HL-60/S4 treated with retinoic acid at 250 ng/mL for 4 days and 3 days (cell line): ENCODE measurements at regions not wholly inside any gene's neighbourhood (a gene's known extent, or its start where the extent isn't known, plus 50 kb on each side); places are given as distances from the start of the nearest gene placed in this dataset.
"Not testable (repeated sequence)": the region's sequence is repeated elsewhere in the genome, so short reads cannot be mapped to it uniquely, and the experiment has no call there.

Experiments used
- in situ Hi-C: fragments of 300-500 bp; cut with MboI; formaldehyde crosslinking; loops from 2 replicates; pipeline ENCODE4 v1.7.0; 2022; ENCODE audit warnings: low sequenced_read_pairs

DNA sequence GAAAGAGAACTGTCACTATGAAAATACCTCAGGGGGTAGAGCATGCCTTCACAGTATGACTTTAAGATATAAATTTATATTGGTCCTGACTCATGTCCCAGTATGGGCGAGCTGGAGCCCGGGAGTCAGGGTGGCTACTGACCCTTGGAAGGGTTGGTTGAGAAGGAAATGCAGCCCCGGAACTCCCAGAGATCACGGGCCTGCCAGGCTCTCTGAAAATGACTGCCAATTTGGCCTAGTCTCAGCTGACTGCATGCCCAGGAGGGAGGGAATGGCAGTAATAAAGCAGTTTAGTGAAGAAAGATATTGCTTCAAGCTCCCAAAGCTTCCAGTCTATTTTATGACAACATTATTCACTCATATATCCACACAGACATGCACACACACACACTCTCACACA lies 299.0 kb downstream of the NR2F2 start:
- in situ Hi-C loops = no loop called here

DNA sequence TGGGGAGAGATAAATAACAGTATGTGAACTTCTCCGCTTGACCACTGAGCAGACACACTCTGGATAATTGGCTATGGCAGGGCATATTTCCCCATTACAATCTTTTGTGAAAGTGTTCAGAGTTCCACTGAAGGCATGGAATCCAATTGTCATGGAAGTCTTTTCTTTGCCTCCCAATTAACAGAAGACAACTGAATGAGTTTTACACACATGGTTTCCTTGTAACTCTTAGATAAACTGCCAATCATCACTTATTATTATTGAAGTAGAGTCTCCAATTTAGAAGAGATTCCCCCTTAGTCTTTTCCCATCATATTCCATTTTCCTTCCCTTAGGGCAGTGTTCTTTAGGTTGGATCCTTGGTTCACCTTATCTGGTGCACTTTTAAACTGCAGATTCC lies 308.3 kb downstream of the NR2F2 start:
- in situ Hi-C loops = no loop called here

DNA sequence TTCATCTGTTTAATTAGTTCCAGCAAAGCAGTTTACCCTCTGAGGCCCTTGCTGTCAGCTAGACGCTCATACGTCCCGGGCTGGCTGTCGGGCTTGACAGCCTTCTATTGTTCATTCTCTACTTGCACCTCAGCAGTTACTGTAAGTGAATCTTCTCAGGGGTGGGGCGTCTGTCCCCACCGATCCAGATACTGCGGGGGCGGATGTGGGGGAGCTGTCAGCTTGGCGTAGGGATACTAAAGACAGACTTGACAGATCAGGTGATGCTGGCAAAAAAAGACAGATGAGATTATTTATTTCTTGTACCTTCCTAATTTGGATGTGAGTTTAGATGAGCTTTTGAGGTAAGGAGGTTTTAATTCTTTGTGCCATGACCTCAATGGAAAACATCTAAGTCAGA lies 315.3 kb downstream of the NR2F2 start:
- in situ Hi-C loops = no loop called here

DNA sequence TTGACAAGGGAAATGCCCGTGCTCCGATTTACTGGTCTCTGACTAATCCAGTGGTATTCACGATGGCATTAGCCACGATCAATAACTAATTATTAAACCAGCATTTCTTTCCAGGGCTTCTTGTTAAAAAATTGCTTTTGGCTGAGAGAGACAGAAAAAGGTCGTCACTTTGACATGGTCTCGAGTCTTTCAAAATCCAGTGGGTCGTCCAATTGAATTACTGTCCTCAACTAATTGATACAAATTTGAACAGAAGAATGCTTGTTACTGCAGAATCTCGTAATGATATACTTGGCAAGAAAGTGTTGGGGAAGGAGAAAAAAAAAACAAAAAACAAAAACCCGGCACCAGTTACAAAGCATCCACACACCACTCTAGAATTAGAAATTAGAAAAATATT lies 318.4 kb downstream of the NR2F2 start:
- in situ Hi-C loops = no loop called here

DNA sequence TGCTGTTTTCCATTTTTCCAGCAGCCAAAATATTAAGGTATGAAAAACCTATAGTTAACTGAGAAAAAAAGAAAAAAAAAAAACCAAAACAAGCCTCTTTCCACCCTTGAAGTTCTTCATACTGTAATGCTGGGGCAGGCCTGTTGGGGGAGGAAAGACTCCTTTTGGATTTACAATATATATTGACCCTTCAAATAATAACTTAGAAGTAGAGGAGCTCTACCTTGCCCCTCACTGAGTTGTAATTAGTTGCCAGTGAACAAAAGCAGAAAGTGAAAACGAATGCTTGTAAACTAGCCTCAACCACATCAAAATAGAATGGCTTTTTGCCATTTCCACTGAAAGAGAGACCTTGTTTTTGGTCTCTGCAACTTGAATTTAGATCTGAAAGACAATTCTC lies 326.6 kb downstream of the NR2F2 start:
- in situ Hi-C loops = no loop called here

DNA sequence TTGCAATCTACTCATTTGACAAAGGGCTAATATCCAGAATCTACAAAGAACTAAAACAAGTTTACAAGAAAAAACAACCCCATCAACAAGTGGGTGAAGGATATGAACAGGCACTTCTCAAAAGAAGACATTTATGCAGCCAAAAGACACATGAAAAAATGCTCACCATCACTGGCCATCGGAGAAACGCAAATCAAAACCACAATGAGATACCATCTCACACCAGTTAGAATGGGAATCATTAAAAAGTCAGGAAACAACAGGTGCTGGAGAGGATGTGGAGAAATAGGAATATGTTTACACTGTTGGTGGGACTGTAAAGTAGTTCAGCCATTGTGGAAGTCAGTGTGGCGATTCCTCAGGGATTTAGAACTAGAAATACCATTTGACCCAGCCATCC lies 336.5 kb downstream of the NR2F2 start:
- in situ Hi-C loops = not testable (repeated sequence)

DNA sequence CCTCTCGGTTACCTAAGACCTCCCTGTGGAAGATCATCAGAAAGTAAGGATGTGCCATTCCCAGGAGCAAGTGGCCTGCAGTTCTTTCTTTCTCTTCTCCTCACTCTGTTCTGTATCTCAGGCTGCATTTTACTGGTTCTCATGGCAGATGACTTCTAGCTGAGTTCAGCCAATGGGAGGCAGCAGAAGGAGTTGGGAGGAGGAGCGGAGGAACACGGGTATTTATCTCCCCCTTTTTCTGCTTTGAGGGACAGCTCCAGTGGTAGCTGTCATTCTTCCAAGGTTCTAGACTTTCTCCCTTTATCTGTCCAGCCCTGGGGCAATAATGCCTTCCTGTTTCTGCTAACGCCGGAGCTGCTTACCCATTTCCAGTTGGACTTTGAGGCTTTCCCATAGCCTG lies 339.9 kb downstream of the NR2F2 start:
- in situ Hi-C loops = no loop called here

DNA sequence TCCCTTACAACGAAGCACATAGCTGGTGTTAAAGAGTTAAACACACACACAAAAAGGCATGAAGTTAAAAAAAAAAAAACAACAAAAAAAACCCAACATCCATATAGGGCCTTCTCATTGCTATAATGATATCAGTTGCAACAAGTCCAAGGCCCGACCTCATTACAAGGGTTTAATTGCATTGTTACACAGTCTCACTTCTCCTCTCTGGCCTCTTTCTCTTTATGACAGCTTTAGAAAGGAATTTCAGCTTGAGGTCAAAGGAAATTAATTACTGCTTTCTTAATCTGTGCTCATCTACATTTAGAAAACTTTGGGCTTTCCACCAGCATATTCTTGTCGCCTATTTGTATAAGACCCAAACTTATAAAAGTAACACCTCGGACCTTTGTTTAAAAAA lies 342.1 kb downstream of the NR2F2 start:
- in situ Hi-C loops = no loop called here

DNA sequence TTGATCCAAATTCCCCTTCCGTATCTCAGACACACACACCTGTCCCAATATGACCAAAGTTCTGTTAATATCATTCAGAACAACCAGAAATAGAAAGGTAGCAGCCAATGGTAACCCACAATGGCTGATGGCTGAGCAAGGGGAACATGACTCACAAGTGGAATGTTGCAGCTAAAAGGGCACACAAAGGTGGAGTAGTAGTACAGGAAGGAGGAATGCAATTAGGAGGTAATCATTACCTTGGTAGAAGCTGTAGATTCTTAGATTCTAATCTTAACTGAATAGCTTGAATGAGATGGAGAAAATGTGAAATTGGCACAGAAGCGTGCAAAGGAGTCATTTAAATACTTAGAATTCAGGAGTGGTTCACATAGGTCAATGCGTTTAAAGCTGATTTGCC lies 347.9 kb downstream of the NR2F2 start:
- in situ Hi-C loops = no loop called here

DNA sequence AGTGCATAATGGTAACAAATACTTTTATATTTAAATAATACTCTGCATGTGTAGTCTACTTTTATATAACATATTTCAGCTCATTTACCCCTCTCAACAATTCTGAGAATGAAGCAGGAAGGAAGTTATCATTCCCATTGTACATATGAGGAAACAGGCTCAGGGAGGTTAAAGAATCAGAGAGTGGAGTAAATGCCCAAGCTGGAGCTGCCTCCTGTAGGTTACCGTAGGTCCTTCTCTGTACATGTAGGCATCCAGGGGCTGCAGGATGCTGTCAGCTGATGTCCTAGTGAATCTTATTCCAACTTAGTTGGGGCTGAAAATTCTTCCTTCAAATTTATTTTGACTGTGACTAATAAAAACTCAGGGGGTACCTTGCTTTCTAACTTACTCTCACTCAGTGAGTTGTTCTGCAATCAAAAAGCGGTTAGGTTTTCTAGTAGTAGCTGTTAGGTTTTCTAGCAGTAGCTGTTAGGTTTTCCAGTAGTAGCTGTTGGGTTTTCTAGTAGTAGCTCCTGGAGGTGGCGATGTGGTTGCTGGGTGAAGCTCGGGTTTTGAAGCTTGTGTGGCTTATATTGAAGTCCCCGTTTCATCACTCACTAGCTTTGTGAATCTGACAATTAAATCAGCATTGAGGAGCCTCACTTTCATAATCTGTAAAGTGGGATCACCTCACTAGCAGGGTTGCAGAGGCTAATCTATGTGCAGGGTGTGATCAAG lies 357.0 kb downstream of the NR2F2 start:
- in situ Hi-C loops = no loop called here

DNA sequence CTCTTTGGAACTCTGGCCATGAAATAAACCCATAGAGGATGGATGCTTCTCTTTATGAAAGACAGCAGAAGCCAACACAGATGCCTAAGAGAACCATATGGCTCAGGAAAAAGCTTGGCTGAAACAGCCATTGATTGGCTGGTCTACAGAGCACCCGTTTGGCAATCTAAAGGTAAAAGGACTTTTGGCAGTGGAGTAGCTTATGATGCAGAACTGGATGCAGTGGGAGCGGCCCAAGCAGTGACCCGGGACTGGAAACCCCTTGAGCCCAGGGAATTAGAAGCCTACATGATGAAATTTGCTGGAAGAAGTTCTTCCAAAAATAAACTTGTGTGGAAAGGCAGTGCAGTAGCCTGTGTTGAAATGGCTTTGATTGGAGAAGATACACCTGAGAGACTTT lies 360.2 kb downstream of the NR2F2 start:
- in situ Hi-C loops = no loop called here

DNA sequence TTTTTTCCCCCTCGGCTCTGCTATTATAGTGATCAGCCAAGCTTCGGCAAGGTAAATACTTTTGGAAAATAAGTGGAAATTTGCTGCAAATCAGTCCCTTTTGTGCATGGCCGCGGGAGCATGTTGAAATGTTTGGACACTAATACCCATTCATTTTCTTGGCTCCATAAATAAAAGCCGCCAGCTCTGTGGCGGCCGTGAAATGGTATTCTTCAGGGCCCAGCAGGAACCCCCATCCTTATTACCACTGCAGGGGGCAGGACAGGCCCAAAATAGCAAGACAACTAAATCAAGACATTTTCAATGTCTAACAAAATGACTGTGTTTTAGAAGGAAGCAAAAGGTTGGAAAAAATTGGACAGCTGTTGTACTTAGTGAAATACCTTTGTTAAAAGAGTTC lies 362.3 kb downstream of the NR2F2 start:
- in situ Hi-C loops = no loop called here

DNA sequence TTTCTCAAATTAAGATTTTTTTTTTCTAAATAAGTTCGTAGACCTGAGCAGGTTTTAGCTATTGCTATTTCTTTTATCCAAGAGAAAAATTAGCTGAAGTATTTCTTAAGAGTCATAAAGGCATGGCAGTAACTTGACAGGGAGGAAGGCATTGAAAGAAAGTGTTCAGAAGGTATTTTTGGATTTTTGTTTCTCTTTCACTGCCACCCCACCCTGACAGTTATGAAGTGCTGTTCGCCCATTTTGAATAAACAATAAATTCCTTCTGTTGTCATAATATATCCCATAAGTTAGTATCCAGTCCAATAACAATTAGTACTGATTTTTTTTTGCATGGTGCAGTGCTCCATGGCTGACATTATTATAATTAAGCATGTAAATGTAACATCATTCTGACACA lies 363.0 kb downstream of the NR2F2 start:
- in situ Hi-C loops = no loop called here

DNA sequence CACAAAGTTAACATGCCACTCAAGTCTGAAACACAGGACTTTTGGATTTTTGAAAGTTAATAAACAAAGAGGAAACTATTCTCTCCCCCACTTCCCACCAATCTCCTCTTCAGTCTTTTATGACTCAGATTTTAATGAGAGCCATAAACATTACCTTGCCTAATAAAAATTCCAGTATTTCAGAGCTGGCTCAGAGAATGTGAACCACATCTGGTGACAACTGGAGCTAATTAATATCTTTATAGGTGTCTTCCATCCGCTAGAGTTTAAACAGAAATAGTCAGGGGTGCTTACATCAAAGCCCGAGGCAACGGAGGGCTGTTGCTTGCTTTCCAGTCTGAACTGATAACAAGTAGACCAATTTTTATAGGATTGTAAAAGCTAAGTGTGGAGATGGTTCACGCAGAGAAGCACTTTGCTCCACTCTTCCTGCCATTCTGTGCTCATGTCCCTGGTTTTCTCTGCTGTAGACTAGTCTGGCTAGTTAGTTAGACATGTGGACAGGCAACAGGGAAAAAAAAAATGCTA lies 363.6 kb downstream of the NR2F2 start:
- in situ Hi-C loops = no loop called here

DNA sequence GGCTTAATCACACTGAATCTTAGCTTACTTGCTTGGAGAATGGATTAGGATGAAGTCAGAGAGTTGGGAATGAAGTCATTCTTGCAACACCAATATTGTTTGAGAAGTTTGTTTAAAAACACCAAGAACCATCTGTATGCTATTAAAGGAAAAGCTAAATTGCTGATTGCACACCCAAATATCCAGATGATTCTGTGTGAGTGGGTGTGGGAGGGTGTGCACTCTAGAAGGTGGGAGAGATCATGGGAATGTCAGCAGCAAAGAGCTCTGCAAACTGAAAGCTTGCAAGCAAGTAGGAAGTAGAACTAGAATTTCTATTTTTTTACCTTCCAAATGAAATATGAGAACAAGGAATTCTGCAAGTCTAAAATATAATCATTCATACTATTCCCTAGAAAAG lies 364.9 kb downstream of the NR2F2 start:
- in situ Hi-C loops = no loop called here

DNA sequence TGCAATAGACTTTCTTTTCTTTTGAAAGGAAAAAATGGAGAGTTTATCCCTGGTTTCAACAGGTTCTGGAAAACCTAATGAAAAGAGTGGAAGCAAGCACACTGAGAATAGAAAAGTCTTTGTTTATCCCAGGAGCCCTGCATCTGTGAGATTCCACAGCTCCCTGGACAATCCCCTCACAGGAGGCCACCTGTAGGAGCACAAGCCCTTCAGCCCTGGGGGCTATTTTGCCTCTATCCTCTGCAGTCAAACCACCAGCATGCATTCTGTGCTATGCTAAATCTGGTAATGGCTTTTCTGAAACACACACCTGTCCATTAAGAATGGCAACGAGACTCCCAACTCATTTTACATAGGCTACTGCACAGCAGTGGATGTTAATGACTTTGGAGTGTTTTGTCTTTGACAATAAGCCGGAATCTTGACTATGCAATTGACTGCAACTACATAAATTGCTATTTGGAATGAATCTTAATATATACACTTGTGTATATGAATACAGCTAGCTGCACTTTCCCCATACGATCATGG lies 369.4 kb downstream of the NR2F2 start:
- in situ Hi-C loops = no loop called here

DNA sequence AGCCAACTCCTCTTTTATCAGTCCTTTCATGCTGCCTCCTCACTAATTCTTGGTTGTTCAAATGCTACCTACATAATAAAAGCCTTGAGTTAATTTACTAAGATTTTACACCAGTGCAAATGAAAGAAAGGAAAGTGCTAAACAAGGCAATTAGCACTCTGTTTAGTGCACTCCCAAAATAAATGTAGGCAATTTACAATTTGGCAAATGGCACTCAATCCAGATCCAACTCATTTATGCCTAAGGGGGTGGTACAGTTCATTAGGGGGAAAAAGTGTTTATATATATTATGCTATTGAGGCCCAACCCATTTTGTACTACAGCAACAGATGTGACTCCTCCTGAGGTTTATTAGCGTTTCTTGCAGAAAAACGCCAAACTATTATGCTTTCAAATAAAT lies 370.1 kb downstream of the NR2F2 start:
- in situ Hi-C loops = no loop called here

DNA sequence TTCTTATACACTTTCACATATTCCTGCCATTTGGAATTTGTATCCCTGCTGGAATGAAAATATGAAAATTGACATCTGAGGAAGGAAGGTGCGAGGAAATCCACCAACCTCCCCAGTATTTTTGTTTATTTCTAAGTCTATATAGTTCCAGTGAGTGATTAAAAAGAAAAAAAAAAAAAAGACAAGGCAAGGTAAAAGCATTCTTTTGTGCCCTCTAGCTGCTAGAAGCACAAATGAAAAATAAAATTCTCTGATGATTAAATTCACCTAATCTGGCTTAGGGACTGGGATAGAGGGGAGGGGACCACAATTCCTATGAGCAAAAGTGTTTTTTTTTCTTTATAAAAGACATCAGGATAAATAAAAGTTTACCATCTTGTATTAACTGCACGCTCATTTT lies 370.9 kb downstream of the NR2F2 start:
- in situ Hi-C loops = no loop called here

DNA sequence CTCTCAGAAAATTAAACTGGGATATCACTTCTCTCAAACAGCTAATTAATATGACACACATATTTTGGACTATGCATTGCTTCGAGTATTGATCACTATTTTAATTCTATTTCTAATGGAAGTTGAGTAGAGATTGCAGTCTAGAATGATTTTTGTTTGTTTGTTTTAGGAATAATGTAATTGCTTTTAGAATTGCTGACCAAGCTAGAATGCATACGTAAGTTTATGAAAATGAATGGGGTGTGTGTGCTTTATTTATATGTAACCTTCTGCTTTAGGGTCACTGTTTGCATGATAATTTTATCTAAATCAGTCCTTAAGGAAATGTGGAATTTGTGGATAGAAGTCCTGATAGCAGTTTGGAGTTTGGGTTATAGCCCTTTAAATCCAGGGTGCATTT lies 371.4 kb downstream of the NR2F2 start:
- in situ Hi-C loops = no loop called here

DNA sequence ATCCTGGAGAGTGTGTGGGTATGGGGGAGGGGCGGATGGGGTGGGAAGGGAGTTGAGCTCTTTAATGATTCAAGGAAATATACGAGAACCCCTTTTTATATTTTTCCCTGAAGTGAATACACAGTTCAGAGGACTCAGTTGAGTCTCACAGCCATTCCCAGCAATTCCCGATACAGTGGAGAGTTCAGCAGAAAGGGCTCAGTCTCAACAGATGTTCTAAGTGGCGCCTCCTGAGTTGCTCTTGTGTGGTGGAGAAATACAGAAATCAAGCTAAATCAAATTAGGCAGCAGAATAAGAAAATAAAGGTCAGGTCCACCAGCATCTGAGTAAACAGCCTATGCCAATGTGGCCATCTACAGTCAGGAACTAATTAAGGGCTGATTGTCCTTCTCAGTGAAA lies 372.1 kb downstream of the NR2F2 start:
- in situ Hi-C loops = no loop called here

DNA sequence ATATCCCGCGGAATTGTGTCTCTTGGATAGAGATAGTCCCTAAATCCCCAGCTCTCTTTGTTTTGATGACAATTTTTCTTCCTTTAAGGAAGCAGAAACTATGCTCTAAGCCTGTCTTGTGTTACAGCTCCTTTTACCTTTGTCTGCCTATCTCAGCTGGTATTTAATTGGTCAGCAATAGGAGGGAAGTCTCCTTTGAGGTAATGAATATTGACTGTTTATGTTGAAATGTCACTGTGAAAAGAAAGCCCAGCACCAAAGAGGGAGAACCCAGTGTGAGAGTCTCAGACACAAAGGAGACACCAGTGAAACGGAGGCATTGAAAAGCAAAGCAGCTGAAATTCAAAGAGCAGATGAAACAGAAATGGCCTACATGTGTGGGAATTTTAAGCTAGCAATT lies 372.6 kb downstream of the NR2F2 start:
- in situ Hi-C loops = no loop called here

DNA sequence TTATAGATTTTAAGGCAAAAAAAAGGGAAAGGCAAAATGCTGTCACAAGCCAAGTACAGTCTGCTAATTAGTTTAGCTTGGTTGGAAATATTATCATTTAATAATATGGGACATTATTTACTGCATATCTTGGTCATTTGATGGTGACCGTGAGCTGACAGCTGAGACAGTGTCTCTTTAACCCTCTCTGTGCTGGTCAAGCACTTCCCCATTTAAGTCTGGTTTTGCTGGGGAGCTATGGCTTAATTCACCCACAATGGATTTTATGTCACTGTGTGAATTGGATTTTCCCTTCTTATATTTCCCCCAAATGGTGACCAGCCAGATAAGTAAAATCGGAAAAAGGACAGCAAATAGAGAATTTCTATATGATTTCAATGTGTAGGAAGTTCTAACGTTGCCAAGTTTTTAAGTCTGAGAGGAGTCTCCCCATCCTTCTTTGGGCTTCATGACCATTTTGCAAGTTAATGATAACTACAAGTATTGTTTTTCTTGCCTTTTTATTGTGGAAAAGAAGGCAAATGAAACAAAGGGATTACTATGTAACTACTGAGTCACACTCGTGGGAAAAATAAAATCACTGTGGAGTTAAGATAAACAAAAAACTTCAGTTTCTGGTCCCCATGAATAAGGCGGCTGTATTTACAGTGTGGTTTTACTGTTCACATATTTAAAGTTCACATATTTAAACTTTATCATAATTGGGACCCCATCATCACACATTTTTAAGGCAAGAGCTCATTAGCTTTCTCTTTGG lies 373.5 kb downstream of the NR2F2 start:
- in situ Hi-C loops = no loop called here
